ENCODE measurements at regions not wholly inside any gene's neighbourhood (a gene's known extent, or its start where the extent isn't known, plus 50 kb on each side); places are given as distances from the start of the nearest gene placed in this dataset.

DNA sequence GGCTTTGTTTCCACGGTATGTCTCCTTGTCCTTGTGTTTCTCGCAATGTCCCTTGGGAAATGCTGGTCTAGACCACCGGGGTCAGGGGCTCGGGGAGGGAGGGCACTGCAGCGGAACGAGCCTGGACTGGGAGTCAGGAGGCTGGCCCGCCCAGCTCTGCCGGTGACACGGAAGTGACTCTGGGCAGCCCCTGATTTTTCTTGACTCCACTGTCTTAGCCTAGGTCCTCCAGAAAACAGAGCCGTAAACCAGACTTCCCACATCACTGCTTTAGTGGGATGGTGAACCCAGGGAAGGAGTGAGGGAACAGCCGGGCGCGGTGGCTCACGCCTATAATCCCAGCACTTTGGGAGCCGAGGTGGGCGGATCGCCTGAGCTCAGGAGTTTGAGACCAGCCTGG is 144.2 kb downstream of the ASB1 start:
- Mint-ChIP-seq H3K36me3 (no peaks in the 10 kb centered on the region), H3K9me3 (no peaks in the 10 kb centered on the region), H3K27me3 (peaks cover 9% of the 10 kb centered on the region), H3K4me1 (no peaks in the 10 kb centered on the region), H3K4me3 (no peak overlapping the region), H3K27ac (no peak overlapping the region)
- ATAC-seq (ENCODE audit: low read depth in 2 of 2) (no peak), DNase-seq (no peak)
- Histone ChIP-seq H3K27me3 (ENCODE audit: control insufficient read depth, insufficient read depth, low read length) (no peaks in the 10 kb centered on the region), H3K4me1 (ENCODE audit: control insufficient read depth, insufficient read depth, low read length, poor library complexity, severe bottlenecking) (no peaks in the 10 kb centered on the region), H3K27ac (ENCODE audit: insufficient read depth, low read length, poor library complexity, severe bottlenecking) (no peak overlapping the region), H3K36me3 (ENCODE audit: control insufficient read depth, insufficient read depth, low read length) (no peaks in the 10 kb centered on the region), H3K4me3 (ENCODE audit: low read depth, low read length) (no peak overlapping the region), H3K9me3 (ENCODE audit: control insufficient read depth in 2 of 2, low read length in 2 of 2) (no peaks in the 10 kb centered on the region)

- H3K4me1 ChIP-seq (ENCODE audit: control insufficient read depth, insufficient read depth, low read length, poor library complexity, severe bottlenecking): no peaks in the 10 kb centered on the region
- no peaks in the 10 kb centered on the region for H3K36me3 ChIP-seq (ENCODE audit: control insufficient read depth, insufficient read depth, low read length)
- H3K27ac ChIP-seq (ENCODE audit: insufficient read depth, low read length, poor library complexity, severe bottlenecking): no peak overlapping the region
- H3K27me3 ChIP-seq (ENCODE audit: control insufficient read depth, insufficient read depth, low read length): no peaks in the 10 kb centered on the region
- H3K4me3 ChIP-seq (ENCODE audit: low read depth, low read length): no peak overlapping the region
- no peaks in the 10 kb centered on the region for H3K9me3 ChIP-seq (ENCODE audit: control insufficient read depth in 2 of 2, low read length in 2 of 2)
- no peaks in the 10 kb centered on the region for H3K4me1 Mint-ChIP-seq
- DNase-seq: no peak
- no peak for ATAC-seq (ENCODE audit: low read depth in 2 of 2)
- H3K27ac Mint-ChIP-seq: no peak overlapping the region
- H3K36me3 Mint-ChIP-seq: no peaks in the 10 kb centered on the region
- H3K4me3 Mint-ChIP-seq: no peak overlapping the region
- H3K9me3 Mint-ChIP-seq: no peaks in the 10 kb centered on the region
- H3K27me3 Mint-ChIP-seq: peaks cover 9% of the 10 kb centered on the region
These were observed 145.1 kb downstream of the ASB1 start for GRCh38 chr2:238571661-238572372.

GRCh38 chr2:238573065-238573778 is 146.5 kb downstream of the ASB1 start:
- ATAC-seq (ENCODE audit: low read depth in 2 of 2) (no peak), DNase-seq (peak in 1 of 3 donors; percentile 17)
- Histone ChIP-seq H3K27me3 (ENCODE audit: control insufficient read depth, insufficient read depth, low read length) (no peaks in the 10 kb centered on the region), H3K4me1 (ENCODE audit: control insufficient read depth, insufficient read depth, low read length, poor library complexity, severe bottlenecking) (no peaks in the 10 kb centered on the region), H3K4me3 (ENCODE audit: low read depth, low read length) (no peak overlapping the region), H3K36me3 (ENCODE audit: control insufficient read depth, insufficient read depth, low read length) (no peaks in the 10 kb centered on the region), H3K9me3 (ENCODE audit: control insufficient read depth in 2 of 2, low read length in 2 of 2) (no peaks in the 10 kb centered on the region), H3K27ac (ENCODE audit: insufficient read depth, low read length, poor library complexity, severe bottlenecking) (no peak overlapping the region)
- H3K9me3 Mint-ChIP-seq: no peaks in the 10 kb centered on the region
- no peak overlapping the region for H3K4me3 Mint-ChIP-seq
- H3K27me3 Mint-ChIP-seq: peaks cover 9% of the 10 kb centered on the region
- H3K4me1 Mint-ChIP-seq: no peaks in the 10 kb centered on the region
- peak overlapping the region in 1 of 3 donors; percentile 56 for H3K27ac Mint-ChIP-seq
- no peaks in the 10 kb centered on the region for H3K36me3 Mint-ChIP-seq

DNA sequence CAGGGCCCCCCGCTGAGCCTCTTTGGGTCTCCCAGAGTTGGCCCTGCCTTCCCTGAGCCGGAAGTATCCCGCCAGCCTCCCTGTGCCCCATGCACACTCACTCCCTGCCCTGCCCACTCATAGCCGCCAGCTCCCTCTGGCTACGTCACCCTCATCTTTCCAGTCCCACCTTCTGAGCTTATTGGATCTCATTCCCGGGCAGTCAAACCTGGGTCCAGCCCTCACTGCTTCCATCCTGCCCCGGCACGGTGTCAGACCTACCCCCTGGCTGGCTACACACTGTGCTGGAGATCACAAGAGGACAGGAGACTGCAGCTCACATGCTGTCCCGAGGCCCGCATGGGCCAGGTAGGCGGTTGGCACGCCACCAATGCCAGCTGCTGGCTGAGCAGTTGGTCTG is 147.2 kb downstream of the ASB1 start:
- Histone ChIP-seq H3K4me1 (ENCODE audit: control insufficient read depth, insufficient read depth, low read length, poor library complexity, severe bottlenecking) (no peaks in the 10 kb centered on the region), H3K9me3 (ENCODE audit: control insufficient read depth in 2 of 2, low read length in 2 of 2) (no peaks in the 10 kb centered on the region), H3K27ac (ENCODE audit: insufficient read depth, low read length, poor library complexity, severe bottlenecking) (no peak overlapping the region), H3K36me3 (ENCODE audit: control insufficient read depth, insufficient read depth, low read length) (no peaks in the 10 kb centered on the region), H3K27me3 (ENCODE audit: control insufficient read depth, insufficient read depth, low read length) (no peaks in the 10 kb centered on the region), H3K4me3 (ENCODE audit: low read depth, low read length) (no peak overlapping the region)
- H3K9me3 Mint-ChIP-seq: no peaks in the 10 kb centered on the region
- DNase-seq (no peak), ATAC-seq (ENCODE audit: low read depth in 2 of 2) (no peak)
- peaks cover 9% of the 10 kb centered on the region for H3K27me3 Mint-ChIP-seq
- no peaks in the 10 kb centered on the region for H3K4me1 Mint-ChIP-seq
- H3K27ac Mint-ChIP-seq: no peak overlapping the region
- no peaks in the 10 kb centered on the region for H3K36me3 Mint-ChIP-seq
- H3K4me3 Mint-ChIP-seq: no peak overlapping the region

DNA sequence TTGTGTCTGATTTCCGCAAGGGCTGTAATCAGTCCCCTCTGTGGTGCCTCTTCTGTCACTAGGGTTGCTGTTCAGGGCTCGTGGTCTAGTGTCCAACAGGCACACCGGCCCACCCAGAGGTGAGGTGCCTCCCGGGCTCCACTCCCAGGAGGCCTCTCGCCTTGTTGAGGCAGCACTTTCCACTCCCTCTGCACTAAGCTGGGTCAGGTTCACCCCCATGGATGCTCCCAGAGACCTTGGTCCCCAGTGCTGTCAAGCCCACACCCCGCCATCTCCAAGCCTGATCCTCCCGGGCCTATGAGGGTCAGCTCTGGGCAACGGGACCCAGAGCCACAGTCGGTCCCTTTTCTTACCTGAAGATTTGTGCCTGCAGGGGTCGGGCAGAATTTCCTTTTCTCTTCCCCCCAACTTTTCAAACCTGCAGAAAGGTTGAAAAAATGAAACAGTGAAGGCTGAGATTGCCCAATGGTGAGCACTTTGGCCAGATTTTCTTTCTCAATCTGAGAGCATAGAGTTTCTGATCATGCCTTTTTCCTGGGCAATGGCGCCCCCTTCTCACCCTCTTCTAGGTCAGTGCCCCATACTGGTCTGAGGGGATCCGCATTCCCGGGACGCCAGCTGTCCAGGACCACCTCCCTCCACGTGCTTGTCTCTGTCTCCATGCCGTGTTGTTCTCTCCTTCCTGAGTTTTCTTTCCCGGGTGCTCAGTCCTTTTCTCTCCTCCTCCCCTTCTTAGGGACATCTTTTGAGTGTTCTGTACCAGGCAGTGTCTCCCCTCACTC is 148.0 kb downstream of the ASB1 start:
- H3K4me1 ChIP-seq (ENCODE audit: control insufficient read depth, insufficient read depth, low read length, poor library complexity, severe bottlenecking): no peaks in the 10 kb centered on the region
- DNase-seq (no peak), ATAC-seq (ENCODE audit: low read depth in 2 of 2) (no peak)
- Mint-ChIP-seq H3K9me3 (peaks cover 0 to 3% (median 0%) of the 10 kb centered on the region in 7 donors), H3K4me1 (no peaks in the 10 kb centered on the region), H3K36me3 (no peaks in the 10 kb centered on the region), H3K4me3 (no peak overlapping the region), H3K27ac (no peak overlapping the region), H3K27me3 (peaks cover 9% of the 10 kb centered on the region)
- H3K27me3 ChIP-seq (ENCODE audit: control insufficient read depth, insufficient read depth, low read length): no peaks in the 10 kb centered on the region
- no peak overlapping the region for H3K27ac ChIP-seq (ENCODE audit: insufficient read depth, low read length, poor library complexity, severe bottlenecking)
- H3K4me3 ChIP-seq (ENCODE audit: low read depth, low read length): no peak overlapping the region
- no peaks in the 10 kb centered on the region for H3K36me3 ChIP-seq (ENCODE audit: control insufficient read depth, insufficient read depth, low read length)
- no peaks in the 10 kb centered on the region for H3K9me3 ChIP-seq (ENCODE audit: control insufficient read depth in 2 of 2, low read length in 2 of 2)

DNA sequence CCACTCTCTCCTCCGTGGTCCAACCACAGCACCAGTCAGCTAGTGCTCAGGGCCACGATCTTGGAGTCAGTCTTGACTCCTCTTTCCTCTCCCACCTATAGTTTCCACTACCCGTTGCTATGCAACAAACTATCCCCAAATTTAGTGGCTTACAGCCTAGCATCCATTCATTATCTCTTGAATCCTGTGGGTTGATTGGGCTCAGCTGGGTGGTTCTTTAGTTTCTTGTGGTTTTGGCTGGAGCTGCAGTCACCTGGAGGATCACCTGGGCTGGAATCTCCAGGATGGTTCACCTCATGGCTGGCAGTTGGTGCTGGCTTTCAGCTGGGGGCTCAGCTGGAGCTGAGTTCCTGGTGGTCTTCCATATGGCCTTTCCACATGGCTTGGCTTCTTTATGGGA is 149.9 kb downstream of the ASB1 start:
- DNase-seq: no peak
- Histone ChIP-seq H3K27ac (ENCODE audit: insufficient read depth, low read length, poor library complexity, severe bottlenecking) (no peak overlapping the region), H3K4me1 (ENCODE audit: control insufficient read depth, insufficient read depth, low read length, poor library complexity, severe bottlenecking) (no peaks in the 10 kb centered on the region), H3K36me3 (ENCODE audit: control insufficient read depth, insufficient read depth, low read length) (no peaks in the 10 kb centered on the region), H3K27me3 (ENCODE audit: control insufficient read depth, insufficient read depth, low read length) (no peaks in the 10 kb centered on the region), H3K9me3 (ENCODE audit: control insufficient read depth in 2 of 2, low read length in 2 of 2) (no peaks in the 10 kb centered on the region), H3K4me3 (ENCODE audit: low read depth, low read length) (no peak overlapping the region)
- no peak for ATAC-seq (ENCODE audit: low read depth in 2 of 2)
- no peaks in the 10 kb centered on the region for H3K4me1 Mint-ChIP-seq
- H3K36me3 Mint-ChIP-seq: no peaks in the 10 kb centered on the region
- no peak overlapping the region for H3K4me3 Mint-ChIP-seq
- no peak overlapping the region for H3K27ac Mint-ChIP-seq
- H3K9me3 Mint-ChIP-seq: peaks cover 0 to 3% (median 0%) of the 10 kb centered on the region in 7 donors
- H3K27me3 Mint-ChIP-seq: peaks cover 9% of the 10 kb centered on the region

- Mint-ChIP-seq H3K4me1 (no peaks in the 10 kb centered on the region), H3K36me3 (no peaks in the 10 kb centered on the region), H3K9me3 (peaks cover 0 to 3% (median 0%) of the 10 kb centered on the region in 7 donors), H3K27ac (no peak overlapping the region), H3K27me3 (peaks cover 14% of the 10 kb centered on the region), H3K4me3 (no peak overlapping the region)
- Histone ChIP-seq H3K27me3 (ENCODE audit: control insufficient read depth, insufficient read depth, low read length) (no peaks in the 10 kb centered on the region), H3K4me3 (ENCODE audit: low read depth, low read length) (no peak overlapping the region), H3K4me1 (ENCODE audit: control insufficient read depth, insufficient read depth, low read length, poor library complexity, severe bottlenecking) (no peaks in the 10 kb centered on the region), H3K27ac (ENCODE audit: insufficient read depth, low read length, poor library complexity, severe bottlenecking) (no peak overlapping the region), H3K9me3 (ENCODE audit: control insufficient read depth in 2 of 2, low read length in 2 of 2) (no peaks in the 10 kb centered on the region), H3K36me3 (ENCODE audit: control insufficient read depth, insufficient read depth, low read length) (no peaks in the 10 kb centered on the region)
- DNase-seq: no peak
- no peak for ATAC-seq (ENCODE audit: low read depth in 2 of 2)
These were observed 151.5 kb downstream of the ASB1 start for GRCh38 chr2:238578256-238578655.
